ENCODE measurements at regions not wholly inside any gene's neighbourhood (a gene's known extent, or its start where the extent isn't known, plus 50 kb on each side); places are given as distances from the start of the nearest gene placed in this dataset.

DNA sequence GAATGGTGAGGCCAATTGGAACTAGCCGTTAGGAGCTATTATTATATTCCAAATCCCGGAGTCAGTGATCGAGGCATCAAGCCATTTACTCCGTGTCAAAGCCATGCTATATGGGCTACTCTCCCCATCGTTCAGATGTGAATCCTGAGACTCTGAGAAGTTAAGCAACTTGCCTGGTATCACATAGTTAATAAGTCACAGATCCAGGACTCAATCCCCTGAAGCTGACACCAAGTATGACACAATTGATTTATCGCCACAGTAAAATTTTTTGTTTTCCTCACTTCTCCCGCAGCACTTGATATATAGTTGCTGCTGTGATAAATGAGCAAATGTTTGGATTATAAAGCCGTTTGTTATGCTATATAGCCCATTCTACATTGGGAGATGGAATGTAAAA, 50.8 kb upstream of the TSHZ2 start:
- in situ Hi-C loops (cut with HindIII; ENCODE audit: low sequenced_read_pairs): no loop called here
- TF ChIP-seq, protein P1, sequence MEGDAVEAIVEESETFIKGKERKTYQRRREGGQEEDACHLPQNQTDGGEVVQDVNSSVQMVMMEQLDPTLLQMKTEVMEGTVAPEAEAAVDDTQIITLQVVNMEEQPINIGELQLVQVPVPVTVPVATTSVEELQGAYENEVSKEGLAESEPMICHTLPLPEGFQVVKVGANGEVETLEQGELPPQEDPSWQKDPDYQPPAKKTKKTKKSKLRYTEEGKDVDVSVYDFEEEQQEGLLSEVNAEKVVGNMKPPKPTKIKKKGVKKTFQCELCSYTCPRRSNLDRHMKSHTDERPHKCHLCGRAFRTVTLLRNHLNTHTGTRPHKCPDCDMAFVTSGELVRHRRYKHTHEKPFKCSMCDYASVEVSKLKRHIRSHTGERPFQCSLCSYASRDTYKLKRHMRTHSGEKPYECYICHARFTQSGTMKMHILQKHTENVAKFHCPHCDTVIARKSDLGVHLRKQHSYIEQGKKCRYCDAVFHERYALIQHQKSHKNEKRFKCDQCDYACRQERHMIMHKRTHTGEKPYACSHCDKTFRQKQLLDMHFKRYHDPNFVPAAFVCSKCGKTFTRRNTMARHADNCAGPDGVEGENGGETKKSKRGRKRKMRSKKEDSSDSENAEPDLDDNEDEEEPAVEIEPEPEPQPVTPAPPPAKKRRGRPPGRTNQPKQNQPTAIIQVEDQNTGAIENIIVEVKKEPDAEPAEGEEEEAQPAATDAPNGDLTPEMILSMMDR (IDR thresholded peaks at IDR 0.05; ENCODE audit: low read depth, low read length, missing control alignments): no peak
- DNase-seq (ENCODE audit: low read depth): no peak
- H3K4me3 ChIP-seq (ENCODE audit: low read depth, low read length): no peak overlapping the region

DNA sequence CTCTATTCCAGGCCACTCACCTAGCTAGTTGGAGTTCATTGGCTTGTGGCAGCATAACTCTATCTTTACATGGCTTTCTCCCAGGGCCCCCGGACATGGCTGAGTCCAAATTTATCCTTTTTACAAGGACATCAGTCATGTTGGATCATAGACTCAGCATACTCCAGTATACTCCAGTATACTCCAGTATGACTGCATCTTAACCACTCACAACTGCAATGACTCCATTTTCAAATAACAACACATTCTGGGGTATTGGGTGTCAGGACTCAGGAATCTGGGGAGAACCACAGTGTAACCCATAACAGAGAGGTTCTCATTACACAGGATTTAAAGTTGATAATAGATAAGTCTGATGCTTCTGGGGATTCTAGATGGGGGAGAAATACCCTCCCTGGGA, 53.8 kb upstream of the TSHZ2 start:
- in situ Hi-C loops (cut with HindIII; ENCODE audit: low sequenced_read_pairs): no loop called here
- DNase-seq (ENCODE audit: low read depth): no peak
- H3K4me3 ChIP-seq (ENCODE audit: low read depth, low read length): no peak overlapping the region
- TF ChIP-seq, protein P1 (IDR thresholded peaks at IDR 0.05; ENCODE audit: low read depth, low read length, missing control alignments): no peak

DNA sequence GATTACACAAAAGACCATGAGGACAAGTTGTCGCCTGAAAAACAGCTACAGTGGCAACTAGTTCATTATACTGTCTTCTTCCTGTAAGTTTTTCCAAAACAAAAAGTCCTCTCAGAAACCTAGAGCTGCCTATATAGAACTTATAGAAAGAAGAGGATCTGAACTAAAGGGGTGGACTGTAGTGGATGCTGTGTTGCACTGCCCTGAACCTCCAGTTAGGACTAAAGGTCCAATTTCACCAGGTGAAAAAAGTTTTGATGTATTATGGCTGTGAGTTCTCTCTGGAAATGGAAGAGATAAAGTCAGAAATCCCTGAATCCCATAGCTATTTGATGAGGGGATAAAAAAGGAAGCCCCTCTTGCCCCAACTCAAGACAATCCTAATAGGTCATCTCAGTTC, 56.6 kb upstream of the TSHZ2 start:
- no peak for DNase-seq (ENCODE audit: low read depth)
- no peak overlapping the region for H3K4me3 ChIP-seq (ENCODE audit: low read depth, low read length)
- in situ Hi-C loops (cut with HindIII; ENCODE audit: low sequenced_read_pairs): no loop called here
- TF ChIP-seq, protein P1 (IDR thresholded peaks at IDR 0.05; ENCODE audit: low read depth, low read length, missing control alignments): no peak

DNA sequence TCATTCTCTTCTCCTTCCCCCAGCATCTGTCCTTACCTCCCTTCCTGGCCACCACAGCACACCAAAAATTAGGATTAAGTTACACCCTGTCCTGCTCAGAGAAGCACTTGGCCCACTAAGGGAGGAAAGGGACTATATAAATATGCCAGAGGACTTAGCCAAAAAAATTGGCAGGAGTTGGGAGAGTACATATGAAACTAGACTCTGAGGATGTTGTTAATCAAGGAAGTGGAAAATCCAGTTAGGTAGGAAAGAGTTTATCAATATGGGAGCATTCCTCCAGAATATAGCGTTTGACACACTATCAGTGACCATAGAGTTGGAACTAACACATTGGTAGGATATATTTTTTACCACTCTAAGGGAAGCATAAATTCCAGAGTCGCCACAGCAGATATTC, 57.3 kb upstream of the TSHZ2 start:
- in situ Hi-C loops (cut with HindIII; ENCODE audit: low sequenced_read_pairs): no loop called here
- H3K4me3 ChIP-seq (ENCODE audit: low read depth, low read length): no peak overlapping the region
- TF ChIP-seq, protein P1 (IDR thresholded peaks at IDR 0.05; ENCODE audit: low read depth, low read length, missing control alignments): no peak
- DNase-seq (ENCODE audit: low read depth): no peak

DNA sequence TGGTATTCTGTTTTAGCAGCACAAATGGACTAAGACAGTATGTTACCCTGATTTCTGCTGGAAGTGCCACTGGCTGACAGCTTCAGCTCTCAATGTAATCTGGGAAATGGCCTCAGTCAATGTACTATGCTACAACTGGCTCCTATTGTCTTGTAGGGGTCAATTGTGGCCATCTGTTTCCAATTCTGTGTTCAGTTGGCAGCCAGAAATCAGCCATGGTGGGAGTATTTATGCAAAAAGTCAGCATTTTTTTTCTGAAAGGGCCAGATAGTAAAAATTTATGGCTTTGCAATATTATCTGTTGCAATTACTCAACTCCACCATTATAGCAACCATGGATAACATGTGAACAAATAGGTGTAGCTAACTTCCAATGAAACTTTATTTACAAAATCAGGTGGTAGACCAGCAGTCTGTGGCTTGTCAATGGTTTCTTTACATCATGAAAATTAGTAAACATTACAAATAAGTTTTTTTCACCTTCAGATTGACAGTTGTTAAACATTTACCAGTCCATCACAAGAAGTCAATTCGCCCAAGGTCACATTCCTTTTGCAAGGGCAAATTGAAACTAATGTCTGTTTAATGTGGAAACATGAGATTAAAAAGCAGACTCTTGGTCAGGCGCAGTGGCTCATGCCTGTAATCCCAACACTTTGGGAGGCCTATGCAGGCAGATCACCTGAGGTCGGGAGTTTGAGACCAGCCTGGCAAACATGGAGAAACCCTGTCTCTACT, 58.3 kb upstream of the TSHZ2 start:
- in situ Hi-C loops (cut with HindIII; ENCODE audit: low sequenced_read_pairs): no loop called here
- H3K4me3 ChIP-seq (ENCODE audit: low read depth, low read length): no peak overlapping the region
- TF ChIP-seq, protein P1 (IDR thresholded peaks at IDR 0.05; ENCODE audit: low read depth, low read length, missing control alignments): no peak
- no peak for DNase-seq (ENCODE audit: low read depth)

DNA sequence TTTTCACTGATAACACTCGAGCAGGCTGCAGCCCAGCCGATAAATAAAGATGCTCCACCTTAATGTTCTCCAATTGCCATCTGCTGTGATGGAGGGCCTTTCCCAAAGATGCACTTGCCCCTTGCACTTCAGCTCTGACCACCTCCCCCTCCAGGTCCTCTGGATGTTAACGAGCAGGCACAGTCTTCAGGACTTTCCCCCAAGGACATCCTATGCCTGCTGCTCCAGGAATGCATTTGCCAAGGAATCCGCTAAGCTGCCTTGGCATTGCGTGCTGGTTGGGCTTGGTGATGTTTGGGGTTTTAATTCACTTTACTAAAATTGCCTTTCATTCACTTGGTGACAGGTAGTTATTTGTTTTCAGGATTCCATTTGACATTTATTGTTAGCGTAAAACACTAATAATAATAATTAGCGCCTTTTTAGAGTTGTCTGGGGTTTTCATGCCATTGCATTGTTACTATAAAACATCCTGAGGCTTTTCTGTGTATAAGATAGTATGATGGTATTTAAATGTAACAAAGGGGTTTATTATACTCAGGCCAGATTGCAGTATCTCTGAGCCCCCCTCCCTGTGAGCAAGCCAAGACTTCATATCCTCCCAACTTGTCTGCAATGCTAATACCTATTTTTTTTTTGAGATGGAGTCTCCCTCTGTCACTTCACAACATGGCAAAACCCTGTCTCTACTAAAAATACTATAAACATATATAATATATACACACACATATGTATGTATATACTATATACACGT, 66.7 kb upstream of the TSHZ2 start:
- no peak for DNase-seq (ENCODE audit: low read depth)
- in situ Hi-C loops (cut with HindIII; ENCODE audit: low sequenced_read_pairs): no loop called here
- TF ChIP-seq, protein P1 (IDR thresholded peaks at IDR 0.05; ENCODE audit: low read depth, low read length, missing control alignments): no peak
- no peak overlapping the region for H3K4me3 ChIP-seq (ENCODE audit: low read depth, low read length)
